ENCODE measurements at regions not wholly inside any gene's neighbourhood (a gene's known extent, or its start where the extent isn't known, plus 50 kb on each side); places are given as distances from the start of the nearest gene placed in this dataset.
"Not testable (repeated sequence)": the region's sequence is repeated elsewhere in the genome, so short reads cannot be mapped to it uniquely, and the experiment has no call there.

DNA sequence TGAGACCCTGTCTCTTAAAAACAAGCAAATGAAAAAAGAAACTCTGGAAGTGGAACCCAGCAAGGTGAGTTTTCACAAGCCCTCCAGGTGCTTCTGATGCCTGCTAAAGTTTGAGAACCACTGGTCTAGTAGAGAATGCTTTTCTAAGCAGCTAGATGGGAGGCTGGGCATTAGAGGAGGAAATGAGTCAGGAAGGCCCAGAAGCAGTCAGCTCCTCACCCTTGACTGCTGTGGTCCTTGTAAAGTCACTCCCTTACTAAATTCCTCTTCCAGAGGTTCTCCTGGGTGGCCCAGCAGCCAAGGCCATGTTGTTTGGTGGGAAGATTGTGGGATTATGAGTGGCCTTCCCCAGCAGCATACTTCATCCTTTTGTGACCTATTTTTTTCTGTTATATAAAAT is 52.0 kb upstream of the FYN start:
- DNase-seq (ENCODE audit: low spot score), result no peak
- Mint-ChIP-seq H3K36me3 (ENCODE audit: low read depth) (peaks cover 4% of the 10 kb centered on the region), H3K4me3 (no peak overlapping the region), H3K27me3 (ENCODE audit: low read depth) (peaks cover 4% of the 10 kb centered on the region), H3K27ac (no peak overlapping the region), H3K9me3 (no peaks in the 10 kb centered on the region), H3K4me1 (ENCODE audit: low read depth) (peaks cover 27% of the 10 kb centered on the region)

DNA sequence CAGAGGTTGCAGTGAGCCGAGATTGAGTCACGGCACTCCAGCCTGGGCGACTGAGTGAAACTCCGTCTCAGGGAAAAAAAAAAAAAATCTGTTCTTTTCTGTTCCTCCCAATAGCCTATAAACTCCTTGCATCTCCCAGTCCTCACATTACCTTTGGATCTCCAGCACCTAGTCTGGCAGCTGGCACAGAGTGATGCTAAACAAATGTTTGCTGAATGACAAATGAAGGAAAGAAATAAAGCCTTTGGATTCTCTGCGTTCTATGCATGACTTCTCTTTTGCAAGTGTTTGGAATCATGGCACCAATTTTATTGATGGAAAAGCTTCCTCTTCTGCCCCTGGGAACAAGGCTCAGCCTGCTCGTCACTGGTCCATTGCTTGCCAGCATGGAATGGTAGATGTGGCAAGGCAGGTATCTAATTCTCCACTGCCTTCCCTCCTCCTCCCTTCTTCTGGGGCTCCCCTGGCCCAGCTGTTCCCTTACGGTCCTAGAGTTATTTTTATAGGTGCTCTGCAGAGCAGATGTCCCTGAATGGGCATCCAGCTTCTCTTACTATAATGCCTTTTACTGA is 53.6 kb upstream of the FYN start:
- Mint-ChIP-seq H3K27ac (no peak overlapping the region), H3K36me3 (ENCODE audit: low read depth) (peaks cover 4% of the 10 kb centered on the region), H3K4me1 (ENCODE audit: low read depth) (peaks cover 27% of the 10 kb centered on the region), H3K9me3 (peaks cover 4% of the 10 kb centered on the region), H3K27me3 (ENCODE audit: low read depth) (peaks cover 7% of the 10 kb centered on the region), H3K4me3 (no peak overlapping the region)
- no peak for DNase-seq (ENCODE audit: low spot score)

DNA sequence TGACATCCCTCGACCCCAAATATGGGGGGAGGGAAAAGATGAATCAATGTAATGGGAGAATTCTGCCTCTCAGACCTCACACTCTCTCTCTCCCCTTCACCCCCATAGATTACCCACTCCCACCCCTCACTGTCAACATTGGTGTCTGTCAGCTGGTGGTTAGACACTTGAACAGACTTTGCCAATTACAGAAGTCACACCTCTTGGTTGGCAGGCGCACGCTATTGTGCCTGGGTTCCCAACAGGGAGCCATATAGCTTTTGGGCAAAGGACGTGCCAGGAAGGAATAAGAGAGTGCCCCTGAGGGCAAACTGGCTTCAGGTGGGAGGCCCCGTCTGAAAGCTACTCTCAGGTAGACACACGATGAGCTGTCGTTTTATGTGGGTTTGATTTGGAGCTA is 54.1 kb upstream of the FYN start:
- peaks cover 9% of the 10 kb centered on the region for H3K9me3 Mint-ChIP-seq
- H3K36me3 Mint-ChIP-seq (ENCODE audit: low read depth), result peaks cover 7% of the 10 kb centered on the region
- no peak for DNase-seq (ENCODE audit: low spot score)
- H3K27me3 Mint-ChIP-seq (ENCODE audit: low read depth), result peaks cover 8% of the 10 kb centered on the region
- H3K27ac Mint-ChIP-seq, result no peak overlapping the region
- no peak overlapping the region for H3K4me3 Mint-ChIP-seq
- peaks cover 27% of the 10 kb centered on the region for H3K4me1 Mint-ChIP-seq (ENCODE audit: low read depth)

DNA sequence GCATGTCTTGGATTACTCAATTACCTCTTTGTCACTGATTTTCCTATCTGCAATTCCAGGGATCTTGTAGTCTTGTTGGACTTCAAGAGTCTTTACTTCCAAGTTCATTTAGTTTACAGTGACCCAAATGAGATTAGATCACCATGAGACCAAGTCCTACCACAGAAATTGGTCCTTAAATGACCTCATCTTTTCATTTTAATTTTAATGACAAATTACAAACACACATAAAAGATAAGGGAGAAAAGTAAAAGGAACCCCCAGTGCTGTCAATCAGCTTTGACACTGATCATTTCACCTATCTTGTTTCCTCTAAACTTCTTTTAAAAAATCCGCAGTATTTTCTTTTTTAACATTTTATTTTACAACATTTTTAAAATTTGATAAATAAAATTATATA is 54.9 kb upstream of the FYN start:
- Mint-ChIP-seq H3K27me3 (ENCODE audit: low read depth) (peaks cover 10% of the 10 kb centered on the region), H3K4me1 (ENCODE audit: low read depth) (peaks cover 20% of the 10 kb centered on the region), H3K27ac (no peak overlapping the region), H3K4me3 (no peak overlapping the region), H3K9me3 (peaks cover 14% of the 10 kb centered on the region), H3K36me3 (ENCODE audit: low read depth) (peaks cover 8% of the 10 kb centered on the region)
- DNase-seq (ENCODE audit: low spot score), result no peak

GRCh38 chr6:111934611-111935010 is 61.4 kb upstream of the FYN start:
- peaks cover 20% of the 10 kb centered on the region for H3K9me3 Mint-ChIP-seq
- H3K27me3 Mint-ChIP-seq (ENCODE audit: low read depth); DNase-seq (ENCODE audit: low spot score); H3K36me3 Mint-ChIP-seq (ENCODE audit: low read depth); H3K4me1 Mint-ChIP-seq (ENCODE audit: low read depth); H3K4me3 Mint-ChIP-seq; H3K27ac Mint-ChIP-seq: not testable (repeated sequence)

DNA sequence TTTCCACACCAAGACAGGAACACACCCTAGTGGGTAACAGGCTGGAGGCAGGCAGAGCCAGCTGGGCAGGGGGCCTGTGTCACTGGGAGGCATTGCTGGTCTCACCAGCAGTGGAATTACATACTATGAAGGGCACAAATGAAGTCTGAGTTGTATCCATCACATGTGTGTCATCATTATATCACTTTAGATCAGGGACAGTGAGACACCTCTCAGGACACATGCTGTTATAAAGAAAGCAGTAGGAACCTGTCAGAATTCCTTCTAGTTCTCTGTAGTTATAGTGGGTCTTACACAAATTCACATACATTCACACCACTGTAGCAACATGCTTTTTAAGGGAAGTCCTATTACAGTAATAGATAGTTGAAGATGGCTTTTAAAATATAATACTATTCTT is 63.5 kb upstream of the FYN start:
- H3K36me3 Mint-ChIP-seq (ENCODE audit: low read depth), result peaks cover 4% of the 10 kb centered on the region
- no peak for DNase-seq (ENCODE audit: low spot score)
- no peaks in the 10 kb centered on the region for H3K4me1 Mint-ChIP-seq (ENCODE audit: low read depth)
- H3K9me3 Mint-ChIP-seq, result peaks cover 17% of the 10 kb centered on the region
- H3K4me3 Mint-ChIP-seq, result no peak overlapping the region
- H3K27ac Mint-ChIP-seq, result no peak overlapping the region
- peaks cover 4% of the 10 kb centered on the region for H3K27me3 Mint-ChIP-seq (ENCODE audit: low read depth)

DNA sequence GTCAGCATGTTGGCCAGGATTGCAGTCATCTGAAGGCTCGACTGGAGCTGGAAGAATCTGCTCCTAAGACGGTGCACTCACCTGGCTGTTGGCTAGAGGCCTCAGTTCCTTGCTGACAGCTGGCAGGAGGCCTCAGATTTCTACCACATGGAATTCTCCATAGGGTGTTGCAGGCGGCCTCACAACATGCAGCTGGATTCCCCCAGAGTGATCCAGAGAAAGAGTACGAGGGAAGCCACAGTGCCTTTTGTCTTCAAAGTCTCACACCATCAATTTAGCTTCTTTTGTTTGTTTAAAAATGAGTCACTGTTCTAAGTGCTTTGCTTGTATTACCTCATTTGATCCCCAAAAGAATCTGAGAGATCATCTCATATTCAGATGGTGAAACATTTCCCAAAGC is 65.5 kb upstream of the FYN start:
- Mint-ChIP-seq H3K4me1 (ENCODE audit: low read depth) (no peaks in the 10 kb centered on the region), H3K36me3 (ENCODE audit: low read depth) (no peaks in the 10 kb centered on the region), H3K27me3 (ENCODE audit: low read depth) (peaks cover 1% of the 10 kb centered on the region), H3K9me3 (peaks cover 5% of the 10 kb centered on the region), H3K4me3 (no peak overlapping the region), H3K27ac (no peak overlapping the region)
- no peak for DNase-seq (ENCODE audit: low spot score)

- Mint-ChIP-seq H3K27me3 (ENCODE audit: low read depth) (peaks cover 9% of the 10 kb centered on the region), H3K36me3 (ENCODE audit: low read depth) (no peaks in the 10 kb centered on the region), H3K4me1 (ENCODE audit: low read depth) (no peaks in the 10 kb centered on the region), H3K4me3 (no peak overlapping the region), H3K9me3 (peaks cover 4% of the 10 kb centered on the region), H3K27ac (no peak overlapping the region)
- DNase-seq (ENCODE audit: low spot score), result no peak
These were observed 66.7 kb upstream of the FYN start for GRCh38 chr6:111939902-111940301.

- no peak overlapping the region for H3K27ac Mint-ChIP-seq
These were observed 67.5 kb upstream of the FYN start for GRCh38 chr6:111940801-111941200.

GRCh38 chr6:111941686-111942330 is 68.6 kb upstream of the FYN start:
- peaks cover 4% of the 10 kb centered on the region for H3K9me3 Mint-ChIP-seq
- H3K4me1 Mint-ChIP-seq (ENCODE audit: low read depth), result no peaks in the 10 kb centered on the region
- no peak overlapping the region for H3K27ac Mint-ChIP-seq
- no peak overlapping the region for H3K4me3 Mint-ChIP-seq
- peaks cover 9% of the 10 kb centered on the region for H3K27me3 Mint-ChIP-seq (ENCODE audit: low read depth)
- H3K36me3 Mint-ChIP-seq (ENCODE audit: low read depth), result no peaks in the 10 kb centered on the region
- DNase-seq (ENCODE audit: low spot score), result no peak

More at GRCh38 chr6:111940801-111941200, 67.5 kb upstream of the FYN start:
- Mint-ChIP-seq H3K27me3 (ENCODE audit: low read depth) (peaks cover 9% of the 10 kb centered on the region), H3K4me3 (no peak overlapping the region), H3K4me1 (ENCODE audit: low read depth) (no peaks in the 10 kb centered on the region), H3K9me3 (peaks cover 4% of the 10 kb centered on the region), H3K36me3 (ENCODE audit: low read depth) (no peaks in the 10 kb centered on the region)
- no peak for DNase-seq (ENCODE audit: low spot score)

DNA sequence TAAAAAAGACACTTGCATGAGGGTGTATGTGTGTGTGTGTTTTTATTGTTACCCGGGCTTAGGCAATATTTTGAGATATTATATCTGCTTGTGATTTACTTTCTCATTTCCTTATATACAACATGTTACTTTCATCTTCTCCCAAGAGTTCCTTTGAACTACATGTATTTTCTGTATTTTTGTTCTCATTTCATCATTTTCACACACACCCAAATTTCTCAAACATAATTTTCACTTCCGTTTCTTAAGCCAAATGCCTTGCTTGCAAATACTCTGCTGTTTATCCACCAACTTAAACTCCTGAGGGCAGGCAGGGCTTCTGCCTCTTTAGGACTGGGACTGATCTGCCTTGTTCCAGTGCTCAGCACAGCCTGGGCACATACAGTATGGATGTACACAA is 69.3 kb upstream of the FYN start:
- Mint-ChIP-seq H3K27me3 (ENCODE audit: low read depth) (peaks cover 9% of the 10 kb centered on the region), H3K27ac (no peak overlapping the region), H3K4me3 (no peak overlapping the region), H3K4me1 (ENCODE audit: low read depth) (no peaks in the 10 kb centered on the region), H3K9me3 (peaks cover 4% of the 10 kb centered on the region), H3K36me3 (ENCODE audit: low read depth) (no peaks in the 10 kb centered on the region)
- DNase-seq (ENCODE audit: low spot score), result no peak

- Mint-ChIP-seq H3K36me3 (ENCODE audit: low read depth) (no peaks in the 10 kb centered on the region), H3K9me3 (peaks cover 4% of the 10 kb centered on the region), H3K4me1 (ENCODE audit: low read depth) (no peaks in the 10 kb centered on the region), H3K27me3 (ENCODE audit: low read depth) (peaks cover 13% of the 10 kb centered on the region), H3K27ac (no peak overlapping the region), H3K4me3 (no peak overlapping the region)
- DNase-seq (ENCODE audit: low spot score), result no peak
These were observed 70.0 kb upstream of the FYN start for GRCh38 chr6:111943266-111943665.

GRCh38 chr6:111943726-111944125 is 70.5 kb upstream of the FYN start:
- H3K4me1 Mint-ChIP-seq (ENCODE audit: low read depth), result no peaks in the 10 kb centered on the region

DNA sequence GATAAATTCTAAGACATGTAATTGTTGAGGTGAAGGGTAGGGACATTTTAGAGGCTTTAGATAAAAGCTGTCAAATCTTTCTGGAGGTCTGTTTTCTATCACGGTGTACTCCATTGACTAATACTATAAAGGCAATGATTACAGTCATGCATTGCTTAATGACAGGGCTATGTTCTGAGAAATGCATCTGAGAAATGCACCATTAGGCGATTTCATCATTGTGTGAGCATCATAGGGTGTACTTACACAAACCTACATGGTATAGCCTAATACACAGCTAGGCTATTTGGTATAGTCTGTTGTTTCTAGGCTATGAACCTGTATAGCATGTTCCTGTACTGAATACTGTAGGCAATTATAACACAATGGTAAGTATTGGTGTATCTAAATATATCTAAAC is 71.3 kb upstream of the FYN start:
- DNase-seq (ENCODE audit: low spot score), result no peak
- peaks cover 24% of the 10 kb centered on the region for H3K27me3 Mint-ChIP-seq (ENCODE audit: low read depth)
- no peaks in the 10 kb centered on the region for H3K36me3 Mint-ChIP-seq (ENCODE audit: low read depth)
- H3K9me3 Mint-ChIP-seq, result peaks cover 4% of the 10 kb centered on the region
- no peak overlapping the region for H3K27ac Mint-ChIP-seq
- H3K4me3 Mint-ChIP-seq, result no peak overlapping the region
- H3K4me1 Mint-ChIP-seq (ENCODE audit: low read depth), result no peaks in the 10 kb centered on the region

More at GRCh38 chr6:111943726-111944125, 70.5 kb upstream of the FYN start:
- H3K36me3 Mint-ChIP-seq (ENCODE audit: low read depth), result no peaks in the 10 kb centered on the region
- H3K4me3 Mint-ChIP-seq, result no peak overlapping the region
- no peak overlapping the region for H3K27ac Mint-ChIP-seq
- peaks cover 4% of the 10 kb centered on the region for H3K9me3 Mint-ChIP-seq
- H3K27me3 Mint-ChIP-seq (ENCODE audit: low read depth), result peaks cover 17% of the 10 kb centered on the region
- DNase-seq (ENCODE audit: low spot score), result no peak

GRCh38 chr6:111949546-111949945 is 76.3 kb upstream of the FYN start:
- Mint-ChIP-seq H3K4me3 (no peak overlapping the region), H3K27me3 (ENCODE audit: low read depth) (peaks cover 26% of the 10 kb centered on the region), H3K9me3 (no peaks in the 10 kb centered on the region), H3K36me3 (ENCODE audit: low read depth) (no peaks in the 10 kb centered on the region), H3K27ac (no peak overlapping the region), H3K4me1 (ENCODE audit: low read depth) (peaks cover 4% of the 10 kb centered on the region)
- DNase-seq (ENCODE audit: low spot score), result no peak

All from T-helper 2 cell treated with Interferon-gamma antibody and Interleukin-4, amounts not matched to agents 5 μg/mL and 100 μg/mL, for 36 hours (primary cell).